HG03571 (cell line): ENCODE measurements at regions not wholly inside any gene's neighbourhood (a gene's known extent, or its start where the extent isn't known, plus 50 kb on each side); places are given as distances from the start of the nearest gene placed in this dataset.

ENCODE experiments used
- ATAC-seq: cut with Tn5 transposase; IDR thresholded peaks from one replicate; pipeline ENCODE4 v1.9.1; 2021; ENCODE audit not compliant: unreplicated experiment

GRCh38 chr6:138004430-138005287, 102.6 kb downstream of the PERP start:
- ATAC-seq = no peak

- ATAC-seq = no peak
Observed at GRCh38 chr6:138005846-138006245, 101.4 kb downstream of the PERP start.

- no peak for ATAC-seq
Observed at GRCh38 chr6:138007014-138007472, 100.2 kb downstream of the PERP start.

- ATAC-seq = no peak
Observed at GRCh38 chr6:138008791-138009190, 98.4 kb downstream of the PERP start.

- ATAC-seq = no peak
Observed at GRCh38 chr6:138011413-138011812, 95.8 kb downstream of the PERP start.

- ATAC-seq = no peak
Observed at GRCh38 chr6:138012682-138013081, 94.5 kb downstream of the PERP start.

GRCh38 chr6:138013959-138014358, 93.3 kb downstream of the PERP start:
- no peak for ATAC-seq

- no peak for ATAC-seq
Observed at GRCh38 chr6:138017166-138017757, 90.0 kb downstream of the PERP start.

- ATAC-seq = no peak
Observed at GRCh38 chr6:138018297-138018696, 88.9 kb downstream of the PERP start.

GRCh38 chr6:138025528-138025978, 81.7 kb downstream of the PERP start:
- no peak for ATAC-seq

GRCh38 chr6:138026342-138026741, 80.9 kb downstream of the PERP start:
- ATAC-seq = no peak

GRCh38 chr6:138028893-138029292, 78.3 kb downstream of the PERP start:
- no peak for ATAC-seq

GRCh38 chr6:138030872-138031271, 76.3 kb downstream of the PERP start:
- no peak for ATAC-seq

GRCh38 chr6:138031417-138031816, 75.8 kb downstream of the PERP start:
- no peak for ATAC-seq

GRCh38 chr6:138031850-138032249, 75.4 kb downstream of the PERP start:
- ATAC-seq = no peak

- no peak for ATAC-seq
Observed at GRCh38 chr6:138032571-138032970, 74.6 kb downstream of the PERP start.

GRCh38 chr6:138034229-138034628, 73.0 kb downstream of the PERP start:
- ATAC-seq = no peak

- ATAC-seq = no peak
Observed at GRCh38 chr6:138035070-138035469, 72.1 kb downstream of the PERP start.

- ATAC-seq = no peak
Observed at GRCh38 chr6:138036111-138036510, 71.1 kb downstream of the PERP start.

GRCh38 chr6:138037009-138037504, 70.2 kb downstream of the PERP start:
- no peak for ATAC-seq

- ATAC-seq = no peak
Observed at GRCh38 chr6:138038142-138038870, 68.9 kb downstream of the PERP start.
